Skeletal muscle satellite cell (primary cell): ENCODE measurements at regions not wholly inside any gene's neighbourhood (a gene's known extent, or its start where the extent isn't known, plus 50 kb on each side); places are given as distances from the start of the nearest gene placed in this dataset.

Source experiments
- H3K27me3 ChIP-seq: 2 replicates; pipeline ENCODE4 v1.7.0; 2013; ENCODE audit warnings: low read length; ENCODE audit not compliant: control insufficient read depth, insufficient read depth
- H3K36me3 ChIP-seq: 2 replicates; pipeline ENCODE4 v1.7.0; 2013; ENCODE audit warnings: mild to moderate bottlenecking, control low read depth, low read length; ENCODE audit not compliant: insufficient read depth
- H3K4me1 ChIP-seq: 2 replicates; pipeline ENCODE4 v1.7.0; 2013; ENCODE audit warnings: low read length; ENCODE audit not compliant: control insufficient read depth, insufficient read depth
- H3K4me2 ChIP-seq: 2 replicates; pipeline ENCODE4 v1.7.0; 2013; ENCODE audit warnings: mild to moderate bottlenecking, low read length
- H3K4me3 ChIP-seq: 2 replicates; pipeline ENCODE4 v1.7.0; 2013; ENCODE audit warnings: low read length
- H3K9ac ChIP-seq: 2 replicates; pipeline ENCODE4 v1.7.0; 2013; ENCODE audit warnings: mild to moderate bottlenecking, low read depth, low read length, moderate library complexity
- H3K9me3 ChIP-seq: replicated peaks from 2 replicates; pipeline ENCODE4 v1.7.0; 2013; ENCODE audit warnings: mild to moderate bottlenecking, control low read depth, low read length

DNA sequence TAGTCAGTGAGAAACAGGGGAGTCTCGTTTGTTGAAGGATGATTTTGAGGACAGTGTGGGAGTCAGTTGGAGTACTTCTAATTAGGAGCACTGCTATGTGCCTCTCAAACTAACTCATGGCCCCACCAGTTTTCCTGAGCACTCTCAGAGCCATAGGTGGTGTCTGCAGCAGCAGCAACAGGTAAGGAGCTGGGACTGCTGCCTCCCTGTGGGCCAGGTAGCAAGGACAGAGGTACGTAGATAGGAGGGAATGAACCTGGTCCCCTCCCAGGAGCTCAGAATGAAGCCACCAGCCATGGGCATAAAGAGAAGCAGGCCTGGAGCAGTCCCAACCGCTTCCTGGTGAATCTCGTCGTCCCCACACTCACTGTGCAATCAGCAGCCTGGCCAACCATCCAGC, 183.4 kb downstream of the BUD13 start:
- H3K9me3 ChIP-seq: no peaks in the 10 kb centered on the region
- H3K9ac ChIP-seq: no peak overlapping the region
- no peak overlapping the region for H3K4me3 ChIP-seq
- no peak overlapping the region for H3K4me2 ChIP-seq
- no peaks in the 10 kb centered on the region for H3K36me3 ChIP-seq
- H3K27me3 ChIP-seq: no peaks in the 10 kb centered on the region
- no peaks in the 10 kb centered on the region for H3K4me1 ChIP-seq

DNA sequence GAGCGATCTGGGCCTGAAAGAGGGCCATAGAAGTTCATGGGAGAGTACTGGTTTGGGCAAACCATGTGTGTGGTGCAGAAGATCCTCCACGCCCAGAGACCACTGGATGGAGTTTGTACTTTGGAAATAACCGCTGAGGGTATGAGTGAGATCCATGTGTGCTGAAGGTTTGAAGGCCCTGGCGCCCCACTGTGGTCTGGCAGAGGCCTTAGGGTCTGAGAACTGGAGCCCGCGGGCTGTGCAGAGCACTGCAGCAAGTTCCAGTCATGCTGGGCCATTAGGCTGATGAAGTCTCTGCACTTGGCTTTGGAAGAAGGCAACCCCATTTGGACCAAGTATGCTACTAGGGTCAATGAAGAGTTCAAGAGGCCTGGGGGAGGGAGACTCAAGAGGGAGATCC, 186.4 kb downstream of the BUD13 start:
- peaks cover 15% of the 10 kb centered on the region for H3K27me3 ChIP-seq
- no peak overlapping the region for H3K4me2 ChIP-seq
- H3K4me3 ChIP-seq: no peak overlapping the region
- no peak overlapping the region for H3K9ac ChIP-seq
- no peaks in the 10 kb centered on the region for H3K4me1 ChIP-seq
- H3K9me3 ChIP-seq: no peaks in the 10 kb centered on the region
- H3K36me3 ChIP-seq: no peaks in the 10 kb centered on the region

- no peaks in the 10 kb centered on the region for H3K36me3 ChIP-seq
- H3K4me1 ChIP-seq: no peaks in the 10 kb centered on the region
- H3K9me3 ChIP-seq: no peaks in the 10 kb centered on the region
- no peak overlapping the region for H3K9ac ChIP-seq
- peaks cover 45% of the 10 kb centered on the region for H3K27me3 ChIP-seq
- no peak overlapping the region for H3K4me3 ChIP-seq
- no peak overlapping the region for H3K4me2 ChIP-seq
These were observed 190.2 kb downstream of the BUD13 start for GRCh38 chr11:116582571-116582970.

DNA sequence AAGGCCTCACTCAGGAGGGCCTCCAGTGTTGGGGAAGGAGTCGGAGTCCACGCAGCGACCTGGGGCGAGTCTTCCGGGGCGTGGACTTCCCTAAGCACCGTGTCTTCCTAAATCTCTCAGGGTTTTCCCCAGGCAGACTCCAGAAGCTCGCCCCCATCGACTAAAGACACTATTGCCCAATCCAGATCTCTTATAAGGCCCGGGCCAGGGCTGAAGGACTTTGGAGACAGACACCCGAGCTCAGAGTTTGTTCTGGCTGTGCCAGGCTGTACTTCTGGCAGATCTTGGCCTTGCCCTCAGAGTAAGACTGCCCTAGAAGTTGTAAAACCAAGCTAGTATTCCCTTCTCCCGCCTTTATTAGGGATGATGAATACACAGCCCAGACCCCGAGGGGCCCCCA, 191.4 kb downstream of the BUD13 start:
- no peak overlapping the region for H3K4me3 ChIP-seq
- no peaks in the 10 kb centered on the region for H3K36me3 ChIP-seq
- no peak overlapping the region for H3K4me2 ChIP-seq
- H3K27me3 ChIP-seq: peaks cover 45% of the 10 kb centered on the region
- no peaks in the 10 kb centered on the region for H3K4me1 ChIP-seq
- no peak overlapping the region for H3K9ac ChIP-seq
- H3K9me3 ChIP-seq: no peaks in the 10 kb centered on the region

GRCh38 chr11:116580799-116581198, 192.0 kb downstream of the BUD13 start:
- Histone ChIP-seq H3K9me3 (no peaks in the 10 kb centered on the region), H3K9ac (no peak overlapping the region), H3K4me3 (no peak overlapping the region), H3K36me3 (no peaks in the 10 kb centered on the region), H3K4me1 (no peaks in the 10 kb centered on the region), H3K4me2 (no peak overlapping the region), H3K27me3 (peaks cover 45% of the 10 kb centered on the region)

GRCh38 chr11:116579857-116580727, 192.7 kb downstream of the BUD13 start:
- Histone ChIP-seq H3K4me2 (no peak overlapping the region), H3K4me1 (no peaks in the 10 kb centered on the region), H3K4me3 (no peak overlapping the region), H3K36me3 (no peaks in the 10 kb centered on the region), H3K9ac (no peak overlapping the region), H3K27me3 (peaks cover 45% of the 10 kb centered on the region), H3K9me3 (no peaks in the 10 kb centered on the region)

DNA sequence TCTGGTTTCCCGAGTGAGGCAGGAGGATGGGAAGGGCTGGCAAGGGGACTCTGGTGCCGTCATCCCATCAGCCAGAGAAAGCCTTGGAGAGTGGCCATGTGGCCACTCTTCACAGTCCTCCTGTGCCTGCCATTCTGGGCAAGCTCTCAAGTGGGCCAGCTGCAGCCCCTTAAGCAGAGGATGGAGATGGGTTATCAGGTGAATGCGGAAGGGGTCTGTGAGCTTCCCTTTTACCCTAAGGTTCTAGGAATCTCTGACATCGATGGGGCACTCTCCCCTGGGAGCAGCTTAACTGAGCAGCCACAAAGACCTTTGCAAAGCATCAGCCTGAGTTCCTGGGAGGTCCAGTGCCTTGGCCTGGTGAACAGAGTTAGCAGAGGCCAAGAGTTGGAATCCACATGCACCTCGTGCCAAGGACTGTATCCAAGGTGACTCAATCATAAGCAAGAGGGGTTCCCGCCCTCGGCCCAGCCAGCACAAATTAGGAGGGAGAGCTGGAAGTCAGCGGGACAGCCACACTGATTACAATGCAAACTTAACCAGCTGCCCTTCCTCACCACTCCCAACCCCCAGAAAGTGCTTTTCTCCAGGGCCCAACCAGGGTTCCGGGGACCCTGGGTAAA, 193.6 kb downstream of the BUD13 start:
- Histone ChIP-seq H3K36me3 (no peaks in the 10 kb centered on the region), H3K4me3 (no peak overlapping the region), H3K9me3 (no peaks in the 10 kb centered on the region), H3K4me2 (no peak overlapping the region), H3K27me3 (peaks cover 45% of the 10 kb centered on the region), H3K4me1 (no peaks in the 10 kb centered on the region), H3K9ac (no peak overlapping the region)

- Histone ChIP-seq H3K9me3 (no peaks in the 10 kb centered on the region), H3K36me3 (no peaks in the 10 kb centered on the region), H3K4me2 (no peak overlapping the region), H3K27me3 (peaks cover 41% of the 10 kb centered on the region), H3K4me3 (no peak overlapping the region), H3K4me1 (no peaks in the 10 kb centered on the region), H3K9ac (no peak overlapping the region)
These were observed 194.8 kb downstream of the BUD13 start for GRCh38 chr11:116577956-116578355.

DNA sequence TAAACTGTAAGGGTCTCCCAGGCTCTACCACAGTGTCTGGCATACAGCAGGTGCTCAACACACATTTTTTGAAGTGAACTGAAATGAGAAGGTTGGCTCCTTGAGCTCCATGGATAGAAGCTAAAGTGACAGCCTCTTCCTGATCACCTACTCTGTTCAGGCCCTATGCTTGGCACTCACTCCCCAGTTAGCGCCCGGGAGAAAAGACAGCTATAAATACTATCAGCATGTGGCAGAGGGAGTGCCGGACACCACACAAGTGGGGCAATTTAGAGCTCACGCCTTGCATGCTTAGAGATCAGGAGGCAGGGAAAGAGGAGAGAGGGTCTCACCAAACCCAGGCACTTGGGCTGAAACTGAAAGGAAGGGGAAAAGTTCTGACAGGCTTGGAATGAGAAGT, 195.5 kb downstream of the BUD13 start:
- Histone ChIP-seq H3K4me3 (no peak overlapping the region), H3K4me2 (no peak overlapping the region), H3K9ac (no peak overlapping the region), H3K27me3 (peaks cover 37% of the 10 kb centered on the region), H3K9me3 (no peaks in the 10 kb centered on the region), H3K36me3 (no peaks in the 10 kb centered on the region), H3K4me1 (no peaks in the 10 kb centered on the region)

DNA sequence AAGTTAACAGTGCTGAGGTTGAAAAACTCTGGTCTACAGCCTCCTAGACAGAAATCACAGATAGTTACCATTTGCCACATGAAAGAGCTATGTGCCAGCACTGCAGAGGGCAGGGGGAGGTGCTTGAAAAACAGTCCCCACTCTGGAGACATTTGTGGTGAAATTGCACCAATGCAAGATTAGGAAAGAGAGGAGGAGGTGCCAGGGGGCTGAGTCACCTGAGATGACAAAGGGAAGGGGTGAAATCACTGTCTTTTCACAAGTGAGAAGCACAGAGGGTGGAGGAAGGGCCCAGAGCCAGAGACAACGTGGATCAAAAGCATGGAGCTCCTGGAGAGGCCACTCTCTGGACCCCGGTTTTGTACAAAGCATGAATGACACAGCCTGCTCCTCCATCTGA, 196.3 kb downstream of the BUD13 start:
- Histone ChIP-seq H3K4me1 (no peaks in the 10 kb centered on the region), H3K9ac (no peak overlapping the region), H3K36me3 (no peaks in the 10 kb centered on the region), H3K9me3 (no peaks in the 10 kb centered on the region), H3K4me2 (no peak overlapping the region), H3K4me3 (no peak overlapping the region), H3K27me3 (peaks cover 32% of the 10 kb centered on the region)

DNA sequence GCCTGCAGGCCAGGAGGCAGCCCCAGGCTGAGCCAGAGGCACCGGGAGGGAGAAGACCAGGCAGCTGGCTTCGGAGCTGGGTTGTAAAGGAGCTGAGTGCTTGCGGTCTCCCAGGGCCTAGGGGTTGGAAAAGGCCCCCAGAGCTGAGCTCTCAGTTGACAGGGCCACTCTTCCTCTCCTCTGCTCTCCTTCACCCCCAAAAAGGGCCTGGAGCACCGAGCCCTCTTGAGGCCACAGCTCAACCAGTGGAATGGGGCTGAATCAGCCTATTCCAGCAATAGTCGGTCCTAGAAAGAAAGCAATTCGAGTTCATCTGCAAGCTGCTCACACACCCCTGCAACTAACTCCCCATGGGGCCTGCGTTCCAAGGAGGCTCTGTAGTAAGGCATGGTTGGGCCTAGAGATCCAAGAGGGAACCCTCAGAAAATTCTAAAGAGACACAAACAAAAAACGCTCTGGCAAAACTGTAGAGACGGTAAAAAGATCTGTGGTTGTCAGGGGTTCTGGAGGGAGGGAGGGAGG, 205.0 kb downstream of the BUD13 start:
- Histone ChIP-seq H3K4me2 (no peak overlapping the region), H3K4me1 (no peaks in the 10 kb centered on the region), H3K9me3 (no peaks in the 10 kb centered on the region), H3K4me3 (no peak overlapping the region), H3K9ac (no peak overlapping the region), H3K27me3 (no peaks in the 10 kb centered on the region), H3K36me3 (no peaks in the 10 kb centered on the region)

- H3K27me3 ChIP-seq: no peaks in the 10 kb centered on the region
- H3K9me3 ChIP-seq: no peaks in the 10 kb centered on the region
- H3K36me3 ChIP-seq: no peaks in the 10 kb centered on the region
- H3K4me2 ChIP-seq: no peak overlapping the region
- H3K4me1 ChIP-seq: no peaks in the 10 kb centered on the region
- H3K9ac ChIP-seq: no peak overlapping the region
- no peak overlapping the region for H3K4me3 ChIP-seq
These were observed 209.1 kb downstream of the BUD13 start for GRCh38 chr11:116563712-116564047.
